ENCODE measurements at regions not wholly inside any gene's neighbourhood (a gene's known extent, or its start where the extent isn't known, plus 50 kb on each side); places are given as distances from the start of the nearest gene placed in this dataset.

DNA sequence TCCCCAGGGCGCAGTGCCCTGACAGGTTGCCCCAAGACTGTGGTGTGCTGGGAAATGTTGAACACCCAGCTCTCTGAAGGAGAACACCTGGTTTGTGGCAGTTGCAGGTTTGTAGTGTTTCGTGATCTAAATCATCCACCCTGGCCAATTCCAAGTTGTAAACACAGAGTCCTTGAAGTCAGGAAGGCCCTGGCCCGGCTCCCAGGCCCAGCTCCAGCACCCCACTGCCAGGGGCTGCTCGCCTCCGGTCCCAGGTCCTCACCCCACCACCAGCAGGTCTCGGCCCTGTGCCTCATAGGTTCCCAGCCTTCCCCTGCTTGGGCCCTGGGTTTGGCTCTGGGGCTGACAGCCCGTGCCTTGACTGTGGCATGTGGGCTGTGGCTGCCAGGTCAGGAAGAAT lies 121.4 kb upstream of the MLN start:
- no peak for DNase-seq (ENCODE audit: low read depth)
- no peaks in the 10 kb centered on the region for H3K36me3 ChIP-seq (ENCODE audit: control insufficient read depth, insufficient read depth, low read length)
- TF ChIP-seq, protein P1, sequence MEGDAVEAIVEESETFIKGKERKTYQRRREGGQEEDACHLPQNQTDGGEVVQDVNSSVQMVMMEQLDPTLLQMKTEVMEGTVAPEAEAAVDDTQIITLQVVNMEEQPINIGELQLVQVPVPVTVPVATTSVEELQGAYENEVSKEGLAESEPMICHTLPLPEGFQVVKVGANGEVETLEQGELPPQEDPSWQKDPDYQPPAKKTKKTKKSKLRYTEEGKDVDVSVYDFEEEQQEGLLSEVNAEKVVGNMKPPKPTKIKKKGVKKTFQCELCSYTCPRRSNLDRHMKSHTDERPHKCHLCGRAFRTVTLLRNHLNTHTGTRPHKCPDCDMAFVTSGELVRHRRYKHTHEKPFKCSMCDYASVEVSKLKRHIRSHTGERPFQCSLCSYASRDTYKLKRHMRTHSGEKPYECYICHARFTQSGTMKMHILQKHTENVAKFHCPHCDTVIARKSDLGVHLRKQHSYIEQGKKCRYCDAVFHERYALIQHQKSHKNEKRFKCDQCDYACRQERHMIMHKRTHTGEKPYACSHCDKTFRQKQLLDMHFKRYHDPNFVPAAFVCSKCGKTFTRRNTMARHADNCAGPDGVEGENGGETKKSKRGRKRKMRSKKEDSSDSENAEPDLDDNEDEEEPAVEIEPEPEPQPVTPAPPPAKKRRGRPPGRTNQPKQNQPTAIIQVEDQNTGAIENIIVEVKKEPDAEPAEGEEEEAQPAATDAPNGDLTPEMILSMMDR (IDR thresholded peaks at IDR 0.05; ENCODE audit: insufficient read depth, low read length, poor library complexity, severe bottlenecking): no peak

DNA sequence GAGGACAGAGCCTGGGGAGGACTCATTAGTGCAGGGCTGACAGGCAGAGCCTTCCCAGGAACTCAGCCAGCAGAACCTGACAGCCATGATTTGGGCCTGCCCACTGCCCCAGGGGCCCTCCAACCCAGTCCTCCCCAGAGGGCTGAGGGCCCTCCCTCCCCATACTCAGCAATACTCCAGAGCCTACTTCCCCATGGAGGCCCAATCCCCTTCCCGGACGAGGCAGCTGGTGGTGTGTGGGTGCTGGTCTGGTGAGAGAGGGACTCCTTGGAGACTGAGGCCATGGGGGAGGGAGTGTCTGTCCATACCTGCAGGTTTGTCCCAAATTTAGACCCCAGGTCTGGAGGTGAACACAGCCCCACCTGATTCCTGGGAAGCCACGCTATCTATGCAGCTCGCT lies 120.9 kb upstream of the MLN start:
- Histone ChIP-seq H3K4me3 (ENCODE audit: low read depth, low read length) (no peak overlapping the region), H3K36me3 (ENCODE audit: control insufficient read depth, insufficient read depth, low read length) (no peaks in the 10 kb centered on the region), H3K27me3 (ENCODE audit: control insufficient read depth, insufficient read depth, low read length) (no peaks in the 10 kb centered on the region)
- TF ChIP-seq, protein P1 (IDR thresholded peaks at IDR 0.05; ENCODE audit: insufficient read depth, low read length, poor library complexity, severe bottlenecking): no peak
- no peak for DNase-seq (ENCODE audit: low read depth)

More for the DNA sequence above, 121.4 kb upstream of the MLN start:
- Histone ChIP-seq H3K27me3 (ENCODE audit: control insufficient read depth, insufficient read depth, low read length) (no peaks in the 10 kb centered on the region), H3K4me3 (ENCODE audit: low read depth, low read length) (no peak overlapping the region)

DNA sequence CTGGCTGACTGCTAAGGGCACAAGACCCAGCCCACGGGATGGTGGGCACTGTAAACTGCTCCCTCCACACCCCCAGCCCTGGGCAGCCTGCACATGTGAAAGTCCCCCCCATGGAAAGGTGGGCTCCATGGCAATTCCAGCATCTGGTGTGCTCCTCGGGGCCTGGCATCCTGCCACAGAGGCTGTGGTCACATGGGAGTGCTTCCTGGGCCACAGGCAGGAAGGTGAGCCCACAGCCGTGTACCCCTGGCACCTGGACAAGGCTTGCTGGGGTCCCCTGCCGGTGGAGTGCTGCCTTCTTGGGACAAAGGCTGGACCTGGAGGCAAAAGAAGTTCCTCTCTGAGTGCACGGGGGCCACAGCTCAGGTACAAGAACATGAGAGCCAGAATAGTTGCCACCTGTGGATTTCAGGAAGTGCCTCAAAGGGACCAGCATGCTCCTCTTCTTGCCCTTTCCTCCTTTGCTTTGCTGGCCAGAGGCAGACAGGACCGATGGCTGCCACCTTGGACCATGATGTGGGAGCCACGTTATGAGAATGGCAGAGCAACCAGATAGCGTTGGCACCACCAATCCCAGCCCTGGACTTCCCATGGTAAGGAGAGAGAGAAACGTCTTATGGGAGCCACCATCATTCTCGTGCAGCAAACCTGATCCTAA lies 120.2 kb upstream of the MLN start:
- H3K4me3 ChIP-seq (ENCODE audit: low read depth, low read length): no peak overlapping the region
- TF ChIP-seq, protein P1 (IDR thresholded peaks at IDR 0.05; ENCODE audit: insufficient read depth, low read length, poor library complexity, severe bottlenecking): no peak
- H3K27me3 ChIP-seq (ENCODE audit: control insufficient read depth, insufficient read depth, low read length): no peaks in the 10 kb centered on the region
- H3K36me3 ChIP-seq (ENCODE audit: control insufficient read depth, insufficient read depth, low read length): no peaks in the 10 kb centered on the region
- no peak for DNase-seq (ENCODE audit: low read depth)

DNA sequence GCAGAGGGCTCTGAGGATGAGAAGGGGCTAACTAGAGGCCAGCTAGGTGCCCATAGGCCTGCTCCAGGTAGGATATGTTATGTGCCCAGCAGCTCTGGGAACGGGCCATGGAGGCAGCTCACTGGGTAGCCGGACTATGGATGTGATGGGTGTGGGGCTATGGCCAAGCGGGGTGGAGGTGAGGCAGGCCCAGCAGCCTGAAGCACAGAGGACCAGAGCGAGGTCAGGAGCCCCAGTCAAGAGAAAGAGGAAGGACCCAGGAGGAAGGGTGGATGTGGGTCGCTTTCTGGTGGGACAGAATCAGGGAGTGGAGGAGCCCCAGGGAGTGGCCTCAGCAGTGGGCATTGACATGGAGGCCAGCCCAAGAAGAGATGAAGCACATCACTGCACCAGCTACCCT lies 117.9 kb upstream of the MLN start:
- TF ChIP-seq, protein P1 (IDR thresholded peaks at IDR 0.05; ENCODE audit: insufficient read depth, low read length, poor library complexity, severe bottlenecking): no peak
- no peak overlapping the region for H3K4me3 ChIP-seq (ENCODE audit: low read depth, low read length)
- DNase-seq (ENCODE audit: low read depth): no peak
- H3K27me3 ChIP-seq (ENCODE audit: control insufficient read depth, insufficient read depth, low read length): no peaks in the 10 kb centered on the region
- no peaks in the 10 kb centered on the region for H3K36me3 ChIP-seq (ENCODE audit: control insufficient read depth, insufficient read depth, low read length)

DNA sequence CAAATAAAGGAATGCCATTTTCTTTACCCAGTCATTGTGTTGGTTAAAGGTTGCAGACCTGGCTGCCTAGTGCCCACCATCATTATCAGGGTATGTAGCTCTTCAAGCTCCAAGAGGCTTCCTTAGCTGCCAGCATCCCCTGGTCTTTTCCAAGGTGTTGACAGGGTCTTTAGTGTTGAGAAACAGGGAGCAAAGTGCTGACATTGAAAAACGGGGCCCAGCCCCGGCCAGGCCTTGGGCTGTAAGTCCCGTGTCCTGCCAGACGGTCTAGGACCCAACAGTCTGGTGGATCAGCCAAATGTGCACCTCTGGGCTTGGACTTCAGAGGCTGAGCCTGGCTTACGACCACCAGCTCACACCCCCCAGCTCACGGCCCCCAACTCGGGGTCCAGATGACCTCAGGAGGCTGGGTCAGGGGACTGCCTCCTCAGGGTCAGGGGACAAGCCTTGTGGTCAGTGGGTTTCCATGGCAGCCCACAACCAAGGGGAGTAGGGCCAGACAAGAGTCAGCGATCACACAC lies 114.4 kb upstream of the MLN start:
- TF ChIP-seq, protein P1 (IDR thresholded peaks at IDR 0.05; ENCODE audit: insufficient read depth, low read length, poor library complexity, severe bottlenecking): no peak
- Histone ChIP-seq H3K27me3 (ENCODE audit: control insufficient read depth, insufficient read depth, low read length) (peaks cover 4% of the 10 kb centered on the region), H3K4me3 (ENCODE audit: low read depth, low read length) (no peak overlapping the region), H3K36me3 (ENCODE audit: control insufficient read depth, insufficient read depth, low read length) (no peaks in the 10 kb centered on the region)
- no peak for DNase-seq (ENCODE audit: low read depth)

DNA sequence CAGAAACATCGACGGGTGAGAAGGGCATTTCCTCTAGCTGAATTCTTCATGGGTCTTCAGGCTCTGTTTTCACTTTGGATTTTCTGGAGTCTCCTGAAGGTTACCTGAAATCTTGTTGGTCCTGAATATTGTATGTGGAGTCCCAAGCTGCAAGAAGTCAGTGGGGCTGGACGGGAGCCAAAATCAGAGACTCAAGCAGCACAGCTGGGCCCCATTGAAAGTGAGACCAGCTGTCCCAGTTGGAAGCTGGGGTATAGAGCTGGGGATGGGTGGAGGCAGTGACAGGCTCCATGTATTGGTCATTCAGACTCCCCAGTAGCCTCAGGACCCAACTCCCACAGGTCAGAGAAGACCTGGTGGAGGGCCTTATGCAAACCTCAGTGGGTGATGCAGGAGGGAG lies 111.3 kb upstream of the MLN start:
- peaks cover 4% of the 10 kb centered on the region for H3K27me3 ChIP-seq (ENCODE audit: control insufficient read depth, insufficient read depth, low read length)
- no peak for DNase-seq (ENCODE audit: low read depth)
- no peak overlapping the region for H3K4me3 ChIP-seq (ENCODE audit: low read depth, low read length)
- H3K36me3 ChIP-seq (ENCODE audit: control insufficient read depth, insufficient read depth, low read length): no peaks in the 10 kb centered on the region
- TF ChIP-seq, protein P1 (IDR thresholded peaks at IDR 0.05; ENCODE audit: insufficient read depth, low read length, poor library complexity, severe bottlenecking): no peak

Measured in kidney epithelial cell (primary cell).